WERI-Rb-1 (cell line): ENCODE measurements at regions not wholly inside any gene's neighbourhood (a gene's known extent, or its start where the extent isn't known, plus 50 kb on each side); places are given as distances from the start of the nearest gene placed in this dataset.

Source experiments
- DNase-seq: peaks from one replicate; pipeline ENCODE4 v3.0.0-alpha.2; 2020
- H3K27ac ChIP-seq: fragments of 250-450 bp; sonication (Bioruptor Pico); 2 replicates; pipeline ENCODE4 v1.5.1; 2020; ENCODE audit warnings: mild to moderate bottlenecking, moderate library complexity
- H3K27me3 ChIP-seq: fragments of 250-450 bp; sonication (Bioruptor Pico); 2 replicates; pipeline ENCODE4 v1.5.1; 2021; ENCODE audit warnings: mild to moderate bottlenecking, low read depth, moderate library complexity; ENCODE audit not compliant: insufficient read depth, severe bottlenecking
- H3K36me3 ChIP-seq: fragments of 250-450 bp; sonication (Bioruptor Pico); 2 replicates; pipeline ENCODE4 v1.5.1; 2020; ENCODE audit warnings: mild to moderate bottlenecking, moderate library complexity
- H3K4me3 ChIP-seq: 2 replicates; pipeline ENCODE4 v1.5.1; 2011; ENCODE audit warnings: low read depth, mild to moderate bottlenecking, control low read depth, low read length
- H3K9me3 ChIP-seq: fragments of 250-450 bp; sonication (Bioruptor Pico); 2 replicates; pipeline ENCODE4 v1.5.1; 2021; ENCODE audit warnings: mild to moderate bottlenecking, moderate library complexity; ENCODE audit not compliant: severe bottlenecking
- CTCF ChIP-seq: IDR thresholded peaks from 2 replicates; pipeline ENCODE4 v1.5.1; 2011; ENCODE audit warnings: low read depth, mild to moderate bottlenecking, control low read depth, inconsistent platforms, low read length

GRCh38 chr11:119901657-119902577 lies 172.9 kb upstream of the NECTIN1 start:
- no peaks in the 10 kb centered on the region for H3K9me3 ChIP-seq
- TF ChIP-seq CTCF = no peak
- H3K36me3 ChIP-seq = no peaks in the 10 kb centered on the region
- no peak for DNase-seq
- H3K27me3 ChIP-seq = no peaks in the 10 kb centered on the region
- H3K27ac ChIP-seq = peak overlapping the region; percentile 65
- no peak overlapping the region for H3K4me3 ChIP-seq

GRCh38 chr11:119899997-119900396 lies 171.0 kb upstream of the NECTIN1 start:
- no peak for DNase-seq
- no peak for TF ChIP-seq CTCF
- Histone ChIP-seq H3K9me3 (no peaks in the 10 kb centered on the region), H3K36me3 (no peaks in the 10 kb centered on the region), H3K27me3 (no peaks in the 10 kb centered on the region), H3K4me3 (no peak overlapping the region), H3K27ac (no peak overlapping the region)

- no peak for TF ChIP-seq CTCF
- no peak for DNase-seq
- Histone ChIP-seq H3K9me3 (no peaks in the 10 kb centered on the region), H3K27ac (no peak overlapping the region), H3K27me3 (no peaks in the 10 kb centered on the region), H3K4me3 (no peak overlapping the region), H3K36me3 (no peaks in the 10 kb centered on the region)
Observed at GRCh38 chr11:119897576-119897975, 168.6 kb upstream of the NECTIN1 start.

GRCh38 chr11:119897046-119897440 lies 168.0 kb upstream of the NECTIN1 start:
- no peak for TF ChIP-seq CTCF
- no peak overlapping the region for H3K27ac ChIP-seq
- no peaks in the 10 kb centered on the region for H3K9me3 ChIP-seq
- no peaks in the 10 kb centered on the region for H3K27me3 ChIP-seq
- no peaks in the 10 kb centered on the region for H3K36me3 ChIP-seq
- no peak overlapping the region for H3K4me3 ChIP-seq
- no peak for DNase-seq

- H3K4me3 ChIP-seq = no peak overlapping the region
- no peaks in the 10 kb centered on the region for H3K27me3 ChIP-seq
- DNase-seq = no peak
- H3K27ac ChIP-seq = no peak overlapping the region
- no peak for TF ChIP-seq CTCF
- no peaks in the 10 kb centered on the region for H3K9me3 ChIP-seq
- no peaks in the 10 kb centered on the region for H3K36me3 ChIP-seq
Observed at GRCh38 chr11:119896387-119897045, 167.5 kb upstream of the NECTIN1 start.
